Trophoblast cell (in vitro differentiated cells and primary cell): ENCODE measurements at regions not wholly inside any gene's neighbourhood (a gene's known extent, or its start where the extent isn't known, plus 50 kb on each side); places are given as distances from the start of the nearest gene placed in this dataset.

ENCODE experiments used
- DNase-seq, 2 donors: peaks; one replicate each; pipeline ENCODE4 v3.0.0-alpha.2; 2016
- H2AFZ ChIP-seq: 2 replicates; pipeline ENCODE4 v1.6.1; 2013; ENCODE audit warnings: low read length, moderate library complexity, mild to moderate bottlenecking; ENCODE audit not compliant: insufficient read depth, poor library complexity
- H2AK5ac ChIP-seq: 2 replicates; pipeline ENCODE4 v1.6.1; 2013; ENCODE audit warnings: mild to moderate bottlenecking, low read length
- H2BK120ac ChIP-seq: 2 replicates; pipeline ENCODE4 v1.6.1; 2013; ENCODE audit warnings: low read length, mild to moderate bottlenecking, moderate library complexity; ENCODE audit not compliant: insufficient read depth, poor library complexity
- H2BK12ac ChIP-seq: 2 replicates; pipeline ENCODE4 v1.6.1; 2013; ENCODE audit warnings: mild to moderate bottlenecking, low read length, moderate library complexity
- H2BK5ac ChIP-seq: 2 replicates; pipeline ENCODE4 v1.6.1; 2013; ENCODE audit warnings: low read length, low read depth, moderate library complexity, mild to moderate bottlenecking; ENCODE audit not compliant: poor library complexity
- H3K14ac ChIP-seq: 2 replicates; pipeline ENCODE4 v1.6.1; 2013; ENCODE audit warnings: mild to moderate bottlenecking, low read length
- H3K18ac ChIP-seq: 2 replicates; pipeline ENCODE4 v1.6.1; 2013; ENCODE audit warnings: mild to moderate bottlenecking, low read length
- H3K23ac ChIP-seq: 2 replicates; pipeline ENCODE4 v1.6.1; 2013; ENCODE audit warnings: low read length
- H3K27ac ChIP-seq: 2 replicates; pipeline ENCODE4 v1.5.1; 2013; ENCODE audit warnings: low read depth, mild to moderate bottlenecking, inconsistent platforms, low read length, moderate library complexity
- H3K27me3 ChIP-seq: 2 replicates; pipeline ENCODE4 v1.6.1; 2013; ENCODE audit warnings: inconsistent platforms, mild to moderate bottlenecking, low read length, moderate library complexity; ENCODE audit not compliant: insufficient read depth
- H3K36me3 ChIP-seq, 2 experiments: 1 replicate in 1 of 2; 2 replicates in 1 of 2; pipeline ENCODE4 v1.6.1; 2013; ENCODE audit warnings: low read length in 2 of 2, mild to moderate bottlenecking in 2 of 2, moderate library complexity in 1 of 2; ENCODE audit not compliant: insufficient read depth in 2 of 2, control insufficient read depth in 1 of 2
- H3K4ac ChIP-seq: 2 replicates; pipeline ENCODE4 v1.6.1; 2013; ENCODE audit warnings: low read depth, mild to moderate bottlenecking, low read length, moderate library complexity
- H3K4me1 ChIP-seq, 2 experiments: 1 replicate in 1 of 2; 2 replicates in 1 of 2; pipeline ENCODE4 v1.6.1; 2013; ENCODE audit warnings: low read length in 2 of 2, mild to moderate bottlenecking in 2 of 2, moderate library complexity in 1 of 2; ENCODE audit not compliant: insufficient read depth in 2 of 2, control insufficient read depth in 1 of 2
- H3K4me2 ChIP-seq: 2 replicates; pipeline ENCODE4 v1.6.1; 2013; ENCODE audit warnings: inconsistent platforms, mild to moderate bottlenecking, low read length, moderate library complexity
- H3K4me3 ChIP-seq: 2 replicates; pipeline ENCODE4 v1.5.1; 2013; ENCODE audit warnings: mild to moderate bottlenecking, low read depth, low read length, inconsistent platforms
- H3K79me1 ChIP-seq: one replicate; pipeline ENCODE4 v1.6.1; 2013; ENCODE audit warnings: low read length
- H3K79me2 ChIP-seq: 2 replicates; pipeline ENCODE4 v1.6.1; 2013; ENCODE audit warnings: low read length, mild to moderate bottlenecking; ENCODE audit not compliant: control insufficient read depth, insufficient read depth, poor library complexity
- H3K9ac ChIP-seq: 2 replicates; pipeline ENCODE4 v1.6.1; 2013; ENCODE audit warnings: mild to moderate bottlenecking, low read length
- H3K9me3 ChIP-seq: 2 replicates; pipeline ENCODE4 v1.6.1; 2013; ENCODE audit warnings: low read depth, mild to moderate bottlenecking, control low read depth, inconsistent platforms, low read length; ENCODE audit not compliant: insufficient read depth
- H4K12ac ChIP-seq: 2 replicates; pipeline ENCODE4 v1.6.1; 2013; ENCODE audit warnings: low read depth, mild to moderate bottlenecking, low read length, moderate library complexity
- H4K8ac ChIP-seq: 2 replicates; pipeline ENCODE4 v1.6.1; 2013; ENCODE audit warnings: low read depth, mild to moderate bottlenecking, low read length, moderate library complexity
- H4K91ac ChIP-seq: one replicate; pipeline ENCODE4 v1.6.1; 2013; ENCODE audit warnings: low read depth, mild to moderate bottlenecking, low read length, moderate library complexity
- WGBS: extraction: QIAGEN DNeasy Blood & Tissue Kit; methylation state at CpG from one replicate; pipeline ENCODE4 v1.1.7; 2013; ENCODE audit warnings: missing lambda C conversion rate; ENCODE audit not compliant: insufficient read length, insufficient coverage; ENCODE audit errors: extremely low coverage; 5-methylcytosine and 5-hydroxymethylcytosine counted together

DNA sequence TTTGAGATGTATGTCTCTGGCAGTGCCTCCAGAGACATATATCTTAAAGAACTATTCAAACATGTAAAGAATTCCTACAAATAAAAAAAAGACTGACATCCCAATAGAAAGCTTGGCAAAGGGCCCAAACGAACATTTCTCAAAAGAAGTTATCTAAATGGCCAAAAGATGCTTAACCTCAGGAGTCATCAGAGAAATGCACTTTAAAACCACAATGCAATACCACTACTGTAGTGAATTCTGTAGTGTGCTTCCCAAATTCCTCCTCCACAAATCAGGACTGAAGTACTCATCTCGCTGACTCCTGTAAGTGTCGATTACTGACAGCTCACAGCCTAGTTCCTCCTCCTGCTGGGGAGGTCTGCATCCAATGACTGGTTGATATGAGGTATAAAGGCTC, 129.0 kb upstream of the MAMLD1 start:
- Histone ChIP-seq H3K4me3 (no peak overlapping the region), H4K91ac (no peak overlapping the region), H2AFZ (no peak overlapping the region), H3K18ac (no peak overlapping the region), H2BK5ac (no peak overlapping the region), H3K9me3 (no peaks in the 10 kb centered on the region), H3K27ac (no peak overlapping the region), H4K8ac (no peak overlapping the region), H3K4ac (no peak overlapping the region), H3K14ac (no peak overlapping the region), H2AK5ac (no peak overlapping the region), H2BK12ac (no peak overlapping the region), H3K79me2 (no peaks in the 10 kb centered on the region), H3K9ac (no peak overlapping the region), H4K12ac (no peak overlapping the region), H2BK120ac (no peak overlapping the region), H3K27me3 (no peaks in the 10 kb centered on the region), H3K4me1 (no peaks in the 10 kb centered on the region), H3K4me2 (no peak overlapping the region), H3K23ac (no peak overlapping the region), H3K36me3 (no peaks in the 10 kb centered on the region), H3K79me1 (no peaks in the 10 kb centered on the region)
- no CpG with 5 or more reads among the region's 3 CpGs for WGBS
- DNase-seq: no peak

DNA sequence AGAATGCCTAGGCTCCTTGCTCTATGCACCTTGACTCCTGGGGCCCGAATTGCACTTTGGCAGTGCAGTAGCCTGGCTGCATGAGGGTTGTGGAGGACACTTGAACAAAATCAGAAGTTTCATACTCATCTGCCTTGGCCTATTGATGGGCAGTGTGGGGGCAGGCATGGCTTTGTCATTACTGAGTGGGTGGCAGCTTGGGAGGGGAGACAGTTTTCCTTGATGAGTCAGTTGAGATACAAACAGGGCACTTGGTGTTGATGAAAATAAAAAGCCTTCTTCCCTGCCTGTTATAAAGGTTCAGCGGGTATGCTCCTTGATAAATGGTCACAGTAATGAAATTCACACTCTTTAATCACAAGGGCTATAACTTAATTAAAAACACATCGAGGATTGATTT, 126.8 kb upstream of the MAMLD1 start:
- H3K4me1 ChIP-seq: no peaks in the 10 kb centered on the region
- H3K27me3 ChIP-seq: no peaks in the 10 kb centered on the region
- H3K79me1 ChIP-seq: no peaks in the 10 kb centered on the region
- H3K23ac ChIP-seq: no peak overlapping the region
- no peaks in the 10 kb centered on the region for H3K36me3 ChIP-seq
- no peak overlapping the region for H2AK5ac ChIP-seq
- H4K12ac ChIP-seq: no peak overlapping the region
- no peak overlapping the region for H3K14ac ChIP-seq
- DNase-seq: no peak
- H3K27ac ChIP-seq: no peak overlapping the region
- H3K4me2 ChIP-seq: no peak overlapping the region
- H2BK12ac ChIP-seq: no peak overlapping the region
- no peak overlapping the region for H3K18ac ChIP-seq
- no peak overlapping the region for H4K8ac ChIP-seq
- H3K4me3 ChIP-seq: no peak overlapping the region
- no peak overlapping the region for H3K4ac ChIP-seq
- no peak overlapping the region for H2BK5ac ChIP-seq
- H3K79me2 ChIP-seq: no peaks in the 10 kb centered on the region
- H3K9ac ChIP-seq: no peak overlapping the region
- WGBS: no CpG with 5 or more reads among the region's 3 CpGs
- H2AFZ ChIP-seq: no peak overlapping the region
- peaks cover 2% of the 10 kb centered on the region for H3K9me3 ChIP-seq
- no peak overlapping the region for H4K91ac ChIP-seq
- H2BK120ac ChIP-seq: no peak overlapping the region

DNA sequence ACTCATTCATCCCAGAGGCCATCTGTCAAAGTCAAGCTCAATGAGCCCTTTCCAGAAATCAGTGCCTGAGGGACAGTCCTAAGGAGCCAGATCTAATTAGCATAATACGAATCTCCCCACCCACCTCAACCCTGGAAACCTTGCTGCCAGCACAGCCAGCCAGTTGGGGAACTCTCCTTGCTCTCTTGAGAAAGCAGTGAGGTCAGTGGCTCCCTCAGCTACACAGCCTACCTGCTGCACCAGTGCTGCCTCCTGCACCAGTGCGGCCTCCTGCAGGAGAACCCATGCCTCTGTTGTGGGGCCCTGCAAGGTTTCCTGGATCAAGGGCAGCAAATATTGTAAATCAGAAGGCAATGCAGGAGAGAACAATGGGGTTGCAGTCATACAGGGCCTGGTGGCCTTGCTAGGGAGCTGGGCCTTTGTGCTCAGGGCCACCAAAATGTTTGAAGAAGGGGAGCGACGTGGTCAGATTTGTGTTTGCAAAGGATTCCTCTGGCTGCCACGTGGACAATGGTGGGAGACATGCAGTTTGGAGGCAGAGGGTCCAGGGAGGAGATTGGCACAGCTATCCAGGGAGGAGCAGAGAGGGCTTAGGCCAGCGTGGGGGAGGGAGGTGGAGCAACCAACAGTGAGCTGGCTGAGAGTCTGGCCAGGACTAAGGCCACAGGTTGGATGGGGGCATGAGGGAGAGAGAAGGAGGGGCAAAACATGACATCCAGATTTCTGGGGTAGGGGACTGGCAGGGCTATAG, 124.3 kb upstream of the MAMLD1 start:
- Histone ChIP-seq H3K14ac (no peak overlapping the region), H2AFZ (no peak overlapping the region), H2AK5ac (no peak overlapping the region), H3K4me1 (no peaks in the 10 kb centered on the region), H3K9ac (no peak overlapping the region), H2BK5ac (no peak overlapping the region), H4K12ac (no peak overlapping the region), H3K4ac (no peak overlapping the region), H3K4me2 (no peak overlapping the region), H2BK12ac (no peak overlapping the region), H3K4me3 (no peak overlapping the region), H3K18ac (no peak overlapping the region), H3K23ac (no peak overlapping the region), H4K8ac (no peak overlapping the region), H3K27me3 (no peaks in the 10 kb centered on the region), H3K79me1 (no peaks in the 10 kb centered on the region), H2BK120ac (no peak overlapping the region), H3K36me3 (no peaks in the 10 kb centered on the region), H3K79me2 (no peaks in the 10 kb centered on the region), H3K9me3 (peaks cover 2% of the 10 kb centered on the region), H3K27ac (no peak overlapping the region), H4K91ac (no peak overlapping the region)
- WGBS: no CpG with 5 or more reads among the region's 6 CpGs
- DNase-seq: no peak

DNA sequence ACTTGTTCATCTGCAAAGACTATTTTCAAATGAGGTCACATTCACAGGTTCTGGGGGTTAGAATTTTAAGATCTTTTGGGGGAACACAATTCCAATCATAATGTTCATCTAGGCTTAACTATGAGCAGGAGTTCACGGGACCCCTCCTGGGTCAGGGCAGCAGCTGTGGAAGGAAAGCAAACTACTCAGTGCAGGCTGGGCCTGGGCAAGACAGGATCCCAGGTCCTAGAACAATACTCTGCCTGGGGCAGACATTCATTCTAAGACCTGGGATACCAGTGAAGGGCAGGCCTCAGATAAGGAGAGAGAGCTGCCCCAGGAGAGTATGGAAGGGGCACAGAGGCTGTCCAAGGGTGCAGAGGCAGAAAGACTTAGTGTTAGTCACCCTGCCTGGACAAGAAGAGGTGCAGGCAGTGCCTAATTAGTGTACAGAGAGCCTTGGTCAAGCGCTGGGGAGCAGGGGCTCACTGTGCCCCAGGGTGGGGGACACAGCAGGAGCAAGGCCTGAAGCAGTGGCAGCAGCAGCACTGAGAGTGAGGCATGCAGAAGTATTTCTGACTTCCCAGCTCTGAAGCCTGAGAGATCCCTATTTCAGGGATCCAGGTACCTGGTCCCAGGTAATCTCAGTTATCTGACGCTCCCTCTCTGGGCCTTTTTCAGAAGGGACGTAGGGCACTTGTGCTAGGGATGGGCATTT, 123.0 kb upstream of the MAMLD1 start:
- Histone ChIP-seq H3K9ac (no peak overlapping the region), H2AK5ac (no peak overlapping the region), H4K12ac (no peak overlapping the region), H4K91ac (no peak overlapping the region), H3K14ac (no peak overlapping the region), H3K79me1 (no peaks in the 10 kb centered on the region), H3K4me3 (no peak overlapping the region), H3K79me2 (no peaks in the 10 kb centered on the region), H4K8ac (no peak overlapping the region), H2BK5ac (no peak overlapping the region), H3K36me3 (no peaks in the 10 kb centered on the region), H3K27ac (no peak overlapping the region), H3K18ac (no peak overlapping the region), H2BK120ac (no peak overlapping the region), H3K23ac (no peak overlapping the region), H2AFZ (no peak overlapping the region), H3K4me2 (no peak overlapping the region), H2BK12ac (no peak overlapping the region), H3K4me1 (no peaks in the 10 kb centered on the region), H3K27me3 (no peaks in the 10 kb centered on the region), H3K9me3 (peaks cover 2% of the 10 kb centered on the region), H3K4ac (no peak overlapping the region)
- DNase-seq: no peak
- no CpG with 5 or more reads among the region's 4 CpGs for WGBS
